Ishikawa (cell line): ENCODE measurements at regions not wholly inside any gene's neighbourhood (a gene's known extent, or its start where the extent isn't known, plus 50 kb on each side); places are given as distances from the start of the nearest gene placed in this dataset.

Experiments used
- EP300 ChIP-seq: IDR thresholded peaks from 2 replicates; pipeline ENCODE4 v1.6.1; 2012; ENCODE audit warnings: borderline replicate concordance
- RAD21 ChIP-seq: IDR thresholded peaks from 2 replicates; pipeline ENCODE4 v1.6.1; 2012; ENCODE audit warnings: low read depth
- TAF1 ChIP-seq: IDR thresholded peaks from 2 replicates; pipeline ENCODE4 v1.6.1; 2012; ENCODE audit warnings: low read depth, mild to moderate bottlenecking
- TEAD4 ChIP-seq: IDR thresholded peaks from 2 replicates; pipeline ENCODE4 v1.6.1; 2012
- YY1 ChIP-seq: IDR thresholded peaks from 2 replicates; pipeline ENCODE4 v1.6.1; 2012; ENCODE audit warnings: low read depth

- no peak for TF ChIP-seq RAD21
- TF ChIP-seq EP300: no peak
- TF ChIP-seq YY1: no peak
- no peak for TF ChIP-seq TEAD4
- no peak for TF ChIP-seq TAF1
Measured at GRCh38 chr18:35837922-35838496, 134.5 kb upstream of the RMP24 start.
